CD4-positive, alpha-beta T cell treated with Interleukin-1 beta for 1 hour (primary cell): ENCODE measurements at regions not wholly inside any gene's neighbourhood (a gene's known extent, or its start where the extent isn't known, plus 50 kb on each side); places are given as distances from the start of the nearest gene placed in this dataset.

ENCODE experiments used
- DNase-seq, 2 donors: peaks; one replicate each; pipeline ENCODE4 v3.0.0-alpha.2; 2020 to 2022

GRCh38 chr14:96617635-96618034, 115.5 kb downstream of the PAPOLA start:
- no peak for DNase-seq

GRCh38 chr14:96622926-96623325, 120.7 kb downstream of the PAPOLA start:
- DNase-seq, result no peak

- DNase-seq, result no peak
These were observed 121.7 kb downstream of the PAPOLA start for GRCh38 chr14:96623676-96624484.

GRCh38 chr14:96624661-96625425, 122.7 kb downstream of the PAPOLA start:
- no peak for DNase-seq

DNA sequence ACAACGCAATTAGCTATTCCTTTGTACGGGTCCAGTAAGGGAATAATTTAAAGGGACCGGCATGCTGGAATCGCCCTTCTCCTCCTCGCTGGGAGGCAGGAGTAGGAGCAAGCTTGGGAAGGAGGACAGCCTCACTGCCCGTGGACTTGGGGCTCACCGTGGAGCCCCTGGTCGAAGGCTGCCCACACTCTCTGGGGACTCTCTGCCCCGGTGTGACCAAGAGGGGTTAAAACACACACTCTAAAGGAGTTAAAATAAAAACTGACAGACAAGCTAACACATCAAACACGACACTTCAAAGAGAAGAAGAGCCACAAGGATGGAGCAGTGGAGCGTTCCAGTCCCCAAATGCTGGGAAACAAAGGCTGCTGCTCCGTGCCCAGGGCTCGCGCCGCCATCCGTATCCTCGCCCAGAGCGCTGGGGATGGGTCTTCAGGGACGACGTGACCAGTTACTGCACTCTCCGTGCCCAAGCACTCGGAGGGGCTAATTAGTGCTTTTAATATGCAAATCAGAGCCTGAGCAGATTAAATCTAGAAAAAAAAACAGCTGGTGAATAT, 123.3 kb downstream of the PAPOLA start:
- DNase-seq, result no peak

- DNase-seq, result no peak
These were observed 124.1 kb downstream of the PAPOLA start for GRCh38 chr14:96626121-96626768.

- no peak for DNase-seq
These were observed 124.7 kb downstream of the PAPOLA start for GRCh38 chr14:96626916-96627315.

- DNase-seq, result no peak
These were observed 125.2 kb downstream of the PAPOLA start for GRCh38 chr14:96627386-96627785.

DNA sequence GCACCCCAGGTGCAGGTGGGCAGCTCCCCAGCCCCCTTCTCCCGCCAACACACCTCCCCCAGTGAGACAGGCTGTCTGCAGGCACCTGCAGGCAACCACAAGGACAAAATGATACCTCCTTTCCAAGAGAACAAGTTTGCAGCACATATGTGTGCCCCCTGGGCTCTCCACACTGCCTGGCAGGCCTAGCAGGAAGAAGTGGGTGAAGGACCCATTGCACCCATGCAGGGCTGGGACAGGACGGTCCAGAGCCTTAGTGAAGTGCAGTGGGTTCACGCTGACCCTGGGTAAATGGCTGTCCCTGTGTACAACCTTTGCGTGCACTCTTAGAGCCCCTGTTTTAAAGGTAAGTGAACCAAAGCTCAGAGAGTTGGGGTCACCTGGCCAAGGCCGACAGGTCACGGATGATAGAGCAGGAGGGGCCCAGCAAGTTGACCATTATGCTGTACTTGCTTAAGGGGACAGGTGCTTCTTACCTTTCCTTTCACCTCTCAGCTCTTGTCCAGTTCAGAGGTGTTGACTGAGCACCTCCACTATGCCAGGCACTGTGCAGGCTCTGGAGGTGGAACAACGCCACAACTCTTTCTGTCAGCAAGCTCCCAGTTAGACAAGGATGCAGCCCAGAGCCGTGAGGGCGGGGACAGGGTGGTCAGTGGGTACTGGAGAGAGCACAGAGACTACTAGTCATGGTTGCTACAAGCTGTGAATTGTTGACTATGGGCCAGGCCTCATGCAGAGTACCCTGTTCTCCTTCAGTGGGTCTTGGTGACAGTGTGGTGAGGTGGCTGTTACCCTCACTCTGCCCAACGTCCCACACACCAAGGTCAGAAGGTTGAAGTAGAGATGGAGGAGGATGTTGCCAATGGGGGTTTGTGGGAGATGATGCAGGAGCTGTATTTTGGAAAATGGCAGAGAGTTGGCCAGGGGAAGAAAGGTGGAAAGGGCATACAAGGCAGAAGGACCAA, 125.9 kb downstream of the PAPOLA start:
- DNase-seq, result no peak

- DNase-seq, result no peak
These were observed 126.9 kb downstream of the PAPOLA start for GRCh38 chr14:96629082-96629481.

DNA sequence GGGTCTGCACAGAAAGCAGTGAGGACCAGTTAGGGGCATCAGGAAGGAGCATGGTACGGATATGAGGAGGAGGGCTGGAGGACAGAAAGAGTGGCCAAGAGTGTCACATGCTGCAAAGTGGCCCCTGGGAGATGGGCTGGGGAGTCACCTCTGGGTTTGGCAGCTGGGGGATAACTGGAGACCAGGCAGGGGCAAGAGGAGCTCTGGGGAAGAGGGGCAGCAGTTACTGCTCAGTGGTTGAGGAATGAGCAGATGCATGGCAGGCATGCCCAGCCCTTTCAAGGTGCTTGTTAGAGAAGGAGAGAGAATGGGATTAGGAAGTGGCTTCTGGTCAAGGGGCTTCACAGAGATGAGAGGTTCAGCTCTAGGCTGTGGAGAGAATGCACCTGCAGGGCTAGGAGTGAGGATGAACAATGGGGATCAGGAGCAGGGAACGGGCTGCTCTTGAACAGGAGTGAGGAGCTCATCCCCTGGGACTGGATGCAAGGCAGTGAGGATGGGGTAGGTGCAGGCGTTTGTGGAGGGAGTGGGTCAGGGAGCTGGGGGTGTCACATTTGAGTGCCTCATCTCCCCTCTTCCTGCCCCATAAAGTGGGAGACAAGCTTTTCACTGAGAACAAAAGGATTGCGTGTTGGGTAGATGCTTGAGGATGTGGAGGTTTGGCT, 127.5 kb downstream of the PAPOLA start:
- DNase-seq, result no peak

- DNase-seq, result no peak
These were observed 128.1 kb downstream of the PAPOLA start for GRCh38 chr14:96630281-96630680.

GRCh38 chr14:96631030-96631429, 128.8 kb downstream of the PAPOLA start:
- DNase-seq, result no peak

GRCh38 chr14:96631621-96632362, 129.6 kb downstream of the PAPOLA start:
- no peak for DNase-seq

DNA sequence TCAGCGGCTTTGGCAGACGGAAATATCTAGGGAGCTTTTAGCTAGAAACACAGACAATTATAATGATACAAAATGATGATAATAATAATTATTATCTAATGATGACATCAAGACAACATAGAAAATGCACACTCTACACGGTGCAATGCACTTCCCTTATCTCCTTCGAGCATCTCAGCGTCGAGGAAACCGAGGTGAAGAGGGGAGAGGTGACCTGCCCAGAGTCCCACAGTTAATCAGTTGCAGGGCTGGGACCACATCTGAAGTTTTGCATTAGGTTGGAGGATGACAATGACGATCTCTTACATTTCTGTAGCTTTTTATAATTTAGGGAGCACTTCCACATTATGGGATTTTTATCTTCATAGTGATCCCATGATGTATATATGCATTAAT, 130.2 kb downstream of the PAPOLA start:
- no peak for DNase-seq

GRCh38 chr14:96633096-96633495, 130.9 kb downstream of the PAPOLA start:
- no peak for DNase-seq

DNA sequence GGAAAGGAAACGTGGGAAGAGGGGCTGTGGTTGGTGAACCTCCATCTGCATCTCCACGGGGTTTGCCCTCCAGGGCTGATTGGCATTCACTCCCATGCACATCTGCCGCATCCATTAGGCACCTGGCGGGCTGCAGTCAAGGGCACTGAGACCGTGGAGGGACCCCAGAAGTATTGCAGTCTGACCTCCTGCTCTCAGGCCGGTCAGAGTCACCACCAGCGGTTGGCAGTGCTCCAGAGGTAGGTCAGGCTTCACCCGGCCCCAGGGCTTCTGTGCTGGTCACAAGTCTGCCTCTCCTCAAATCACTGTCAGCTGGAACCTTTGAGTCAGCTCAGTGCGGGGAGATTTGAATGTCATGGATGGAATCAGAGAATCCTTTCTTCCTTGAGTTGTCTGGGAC, 132.3 kb downstream of the PAPOLA start:
- no peak for DNase-seq

DNA sequence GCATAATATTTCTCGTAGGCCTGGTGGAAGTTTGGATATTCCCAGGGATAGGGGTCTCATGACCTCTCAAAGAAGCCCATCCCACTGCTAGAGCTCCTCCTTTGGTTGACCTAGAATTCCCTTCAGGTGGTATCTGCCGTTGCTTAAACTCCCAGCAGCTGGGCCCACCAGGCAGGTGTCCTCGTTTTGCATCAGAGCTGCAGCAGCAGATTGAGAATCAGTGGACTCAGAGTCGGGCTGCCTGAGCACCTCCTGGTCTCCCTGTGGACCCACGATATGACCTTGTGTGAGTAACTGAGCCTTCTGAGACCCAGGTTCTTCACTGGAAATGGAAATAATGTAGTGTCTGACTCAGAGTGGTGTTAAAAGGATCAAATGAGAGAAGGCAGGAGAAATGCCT, 132.7 kb downstream of the PAPOLA start:
- no peak for DNase-seq

GRCh38 chr14:96635850-96636249, 133.7 kb downstream of the PAPOLA start:
- no peak for DNase-seq

DNA sequence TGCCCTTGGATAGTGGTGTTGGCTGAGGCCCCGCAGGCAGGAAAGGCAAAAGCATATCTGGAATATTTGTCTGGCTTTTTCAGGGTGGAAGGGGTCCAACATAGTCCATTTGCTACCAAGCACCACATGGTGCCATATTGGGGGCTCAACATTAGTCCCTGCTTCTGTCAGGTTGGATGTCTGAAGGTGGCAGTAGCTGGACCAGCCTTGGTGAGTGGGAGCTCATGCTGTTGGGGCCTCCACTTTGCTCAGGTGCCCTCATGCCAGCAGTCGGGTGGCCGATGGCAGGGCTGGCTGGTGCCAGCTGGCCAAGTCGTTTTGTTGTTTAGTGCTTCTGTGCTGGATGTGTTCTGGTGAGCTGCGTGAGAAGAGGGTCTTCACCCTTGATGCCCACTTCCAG, 135.3 kb downstream of the PAPOLA start:
- no peak for DNase-seq
